H1 (cell line): ENCODE measurements at regions not wholly inside any gene's neighbourhood (a gene's known extent, or its start where the extent isn't known, plus 50 kb on each side); places are given as distances from the start of the nearest gene placed in this dataset.

Experiments
- CTCF ChIA-PET: fragments of 300-600 bp; sonication (Branson Sonifier 250); formaldehyde crosslinking; loops from one replicate; lab custom pipeline; 2021; ENCODE audit not compliant: partially characterized antibody; lab: Charles Lee
- POLR2A ChIA-PET: fragments of 300-600 bp; sonication (Branson Sonifier 250); formaldehyde crosslinking; loops from one replicate; lab custom pipeline; 2021; ENCODE audit warnings: inconsistent platforms; ENCODE audit not compliant: partially characterized antibody; lab: Charles Lee
- DNase-seq, 2 experiments: peaks; one replicate each; pipeline versions ENCODE4 v3.0.0 to v3.0.0-alpha.2; 2010 to 2022; ENCODE audit warnings: low spot score in 2 of 2, low read depth in 1 of 2, mixed read lengths in 1 of 2
- FAIRE-seq: peaks from 2 replicates; lab custom pipeline; 2011; peaks lifted over from hg19 to GRCh38; lab: Jason Lieb, UNC
- H2AFZ ChIP-seq: 2 replicates; pipeline ENCODE4 v1.8.1; 2012; ENCODE audit warnings: low read length, inconsistent platforms
- H2AK5ac ChIP-seq: 2 replicates; pipeline ENCODE4 v1.6.1; 2013; ENCODE audit warnings: low read depth, low read length
- H2BK120ac ChIP-seq: replicated peaks from 2 replicates; pipeline ENCODE3; 2013; ENCODE audit warnings: low read depth, low read length, inconsistent platforms
- H2BK12ac ChIP-seq: 2 replicates; pipeline ENCODE4 v1.6.1; 2013; ENCODE audit warnings: low read depth, low read length
- H2BK15ac ChIP-seq: 2 replicates; pipeline ENCODE4 v1.6.1; 2013; ENCODE audit warnings: low read length
- H2BK20ac ChIP-seq: 2 replicates; pipeline ENCODE4 v1.6.1; 2013; ENCODE audit warnings: low read length
- H2BK5ac ChIP-seq: 2 replicates; pipeline ENCODE4 v1.6.1; 2013; ENCODE audit warnings: low read depth, low read length
- H3K14ac ChIP-seq: 2 replicates; pipeline ENCODE4 v1.6.1; 2013; ENCODE audit warnings: inconsistent platforms; ENCODE audit not compliant: insufficient read length
- H3K18ac ChIP-seq: 2 replicates; pipeline ENCODE4 v1.6.1; 2013; ENCODE audit warnings: low read length; ENCODE audit errors: extremely low read depth
- H3K23ac ChIP-seq: 2 replicates; pipeline ENCODE4 v1.6.1; 2013; ENCODE audit warnings: inconsistent platforms; ENCODE audit not compliant: insufficient read length
- H3K23me2 ChIP-seq: 2 replicates; pipeline ENCODE4 v1.6.1; 2013; ENCODE audit warnings: low read depth, low read length
- H3K27ac ChIP-seq: 2 replicates; pipeline ENCODE4 v1.6.1; 2011; ENCODE audit warnings: low read depth, low read length, inconsistent platforms
- H3K27me3 ChIP-seq, 4 experiments: replicated peaks in 1 of 4; 1 replicate in 1 of 4; 2 replicates in 3 of 4; pipeline versions ENCODE4 v1.6.1 to v1.8.1; 2011 to 2013; ENCODE audit warnings: low read length in 3 of 4, mild to moderate bottlenecking in 3 of 4, inconsistent platforms in 2 of 4, mixed read lengths in 2 of 4, moderate library complexity in 1 of 4; ENCODE audit not compliant: control insufficient read depth in 3 of 4, insufficient read depth in 3 of 4; ENCODE audit errors: extremely low read depth in 1 of 4
- H3K36me3 ChIP-seq, 4 experiments: 2 replicates each; pipeline versions ENCODE4 v1.6.1 to v1.8.1; 2011 to 2013; ENCODE audit warnings: mild to moderate bottlenecking in 4 of 4, low read length in 3 of 4, moderate library complexity in 2 of 4, control low read depth in 1 of 4, inconsistent platforms in 1 of 4; ENCODE audit not compliant: insufficient read depth in 4 of 4, control insufficient read depth in 2 of 4
- H3K4ac ChIP-seq: replicated peaks from 2 replicates; pipeline ENCODE3; 2013; ENCODE audit warnings: low read length, low read depth, mixed read lengths, inconsistent platforms; ENCODE audit not compliant: insufficient read length
- H3K4me1 ChIP-seq, 4 experiments: replicated peaks in 1 of 4; 1 replicate in 1 of 4; 2 replicates in 3 of 4; pipeline versions ENCODE4 v1.6.1 to v1.8.1; 2011 to 2013; ENCODE audit warnings: low read length in 3 of 4, inconsistent platforms in 2 of 4, mixed read lengths in 1 of 4; ENCODE audit not compliant: insufficient read depth in 4 of 4, control insufficient read depth in 3 of 4
- H3K4me2 ChIP-seq, 2 experiments: 2 replicates each; pipeline versions ENCODE4 v1.6.1 to v1.8.1; 2011 to 2013; ENCODE audit warnings: low read depth in 2 of 2, low read length in 2 of 2, control low read depth in 1 of 2, inconsistent platforms in 1 of 2, mild to moderate bottlenecking in 1 of 2; ENCODE audit not compliant: insufficient read depth in 1 of 2
- H3K4me3 ChIP-seq, 4 experiments: fragments of 200-600, 300-600 bp in 1 of 4; sonication (generic), shearing (Covaris generic), sonication (Bioruptor Twin) in 1 of 4; 2 replicates each; pipeline versions ENCODE4 v1.5.1 to v1.8.1; 2011 to 2016; ENCODE audit warnings: low read length in 4 of 4, low read depth in 3 of 4, control low read depth in 2 of 4, inconsistent platforms in 2 of 4, mild to moderate bottlenecking in 2 of 4, mixed read lengths in 1 of 4, moderate library complexity in 1 of 4; ENCODE audit not compliant: insufficient read depth in 2 of 4; ENCODE audit errors: extremely low read depth in 1 of 4
- H3K56ac ChIP-seq: replicated peaks from 2 replicates; pipeline ENCODE3; 2013; ENCODE audit warnings: low read depth, mild to moderate bottlenecking, mixed read lengths, low read length, inconsistent platforms; ENCODE audit not compliant: insufficient read length
- H3K79me1 ChIP-seq: 2 replicates; pipeline ENCODE4 v1.6.1; 2013; ENCODE audit warnings: low read depth, low read length, control low read depth
- H3K79me2 ChIP-seq, 2 experiments: 2 replicates each; pipeline versions ENCODE4 v1.6.1 to v1.8.1; 2012 to 2013; ENCODE audit warnings: low read length in 2 of 2, mild to moderate bottlenecking in 2 of 2, inconsistent platforms in 1 of 2; ENCODE audit not compliant: insufficient read depth in 2 of 2, control insufficient read depth in 1 of 2
- H3K9ac ChIP-seq, 4 experiments: replicated peaks in 1 of 4; 1 replicate in 1 of 4; 2 replicates in 3 of 4; pipeline versions ENCODE4 v1.6.1 to v1.8.1; 2011 to 2013; ENCODE audit warnings: low read depth in 3 of 4, low read length in 3 of 4, control low read depth in 2 of 4, mild to moderate bottlenecking in 2 of 4, moderate library complexity in 2 of 4, inconsistent platforms in 1 of 4; ENCODE audit errors: extremely low read depth in 1 of 4
- H3K9me3 ChIP-seq, 2 experiments: 2 replicates each; pipeline versions ENCODE4 v1.6.1 to v1.8.1; 2012 to 2013; ENCODE audit warnings: mild to moderate bottlenecking in 2 of 2, moderate library complexity in 2 of 2, control low read depth in 1 of 2, inconsistent platforms in 1 of 2, low read depth in 1 of 2, low read length in 1 of 2, mixed read lengths in 1 of 2; ENCODE audit not compliant: insufficient read depth in 2 of 2
- H4K20me1 ChIP-seq, 2 experiments: replicated peaks in 1 of 2; 2 replicates each; pipeline versions ENCODE3 to v1.8.1; 2011 to 2013; ENCODE audit warnings: inconsistent platforms in 2 of 2, low read length in 2 of 2, mild to moderate bottlenecking in 1 of 2; ENCODE audit not compliant: insufficient read depth in 2 of 2, control insufficient read depth in 1 of 2
- H4K5ac ChIP-seq: 2 replicates; pipeline ENCODE4 v1.6.1; 2013; ENCODE audit warnings: low read length, low read depth, mixed read lengths, inconsistent platforms; ENCODE audit not compliant: insufficient read length
- H4K8ac ChIP-seq: 2 replicates; pipeline ENCODE4 v1.8.0; 2013; ENCODE audit warnings: mild to moderate bottlenecking, moderate library complexity, low read length, inconsistent platforms; ENCODE audit not compliant: insufficient read depth; ENCODE audit errors: extremely low read depth
- H4K91ac ChIP-seq: replicated peaks from 2 replicates; pipeline ENCODE3; 2013; ENCODE audit warnings: low read length, mixed read lengths, inconsistent platforms; ENCODE audit not compliant: insufficient read length
- ATF2 ChIP-seq: IDR thresholded peaks from 2 replicates; pipeline ENCODE4 v1.6.1; 2012; ENCODE audit warnings: low read length, inconsistent platforms
- CHD1 ChIP-seq: IDR thresholded peaks from 2 replicates; pipeline ENCODE4 v1.6.1; 2012; ENCODE audit warnings: low read depth, low read length, improper control_type of control experiment
- E2F6 ChIP-seq: IDR thresholded peaks from 2 replicates; pipeline ENCODE4 v1.6.1; 2012; ENCODE audit warnings: inconsistent platforms
- EP300 ChIP-seq, 2 experiments: IDR thresholded peaks; 1 replicate in 1 of 2; 2 replicates in 1 of 2; pipeline ENCODE4 v1.6.1; 2011 to 2012; ENCODE audit warnings: low read depth in 2 of 2, low read length in 2 of 2, mild to moderate bottlenecking in 2 of 2, borderline replicate concordance in 1 of 2, inconsistent platforms in 1 of 2, moderate library complexity in 1 of 2
- EZH2 ChIP-seq: fragments of 200-600 bp; sonication (generic); IDR thresholded peaks from 2 replicates; pipeline ENCODE4 v1.7.1; 2012; ENCODE audit warnings: low read depth, mild to moderate bottlenecking, moderate library complexity, low read length, inconsistent platforms; ENCODE audit not compliant: severe bottlenecking
- GABPA ChIP-seq: IDR thresholded peaks from 2 replicates; pipeline ENCODE4 v1.6.1; 2011; ENCODE audit warnings: mild to moderate bottlenecking, low read length, moderate library complexity, borderline replicate concordance; ENCODE audit not compliant: insufficient read depth
- KDM5A ChIP-seq: fragments of 200-600 bp; IDR thresholded peaks from 2 replicates; pipeline ENCODE4 v1.7.1; 2012; ENCODE audit warnings: mild to moderate bottlenecking, low read length, inconsistent platforms, mixed read lengths
- POLR2A ChIP-seq, 2 experiments: IDR thresholded peaks; 1 replicate in 1 of 2; 2 replicates in 1 of 2; pipeline ENCODE4 v1.6.1; 2011; ENCODE audit warnings: low read depth in 2 of 2, low read length in 2 of 2, mild to moderate bottlenecking in 2 of 2; ENCODE audit errors: control extremely low read depth in 1 of 2
- RBBP5 ChIP-seq: IDR thresholded peaks from 2 replicates; pipeline ENCODE4 v1.7.1; 2012; ENCODE audit warnings: low read depth, mild to moderate bottlenecking, inconsistent platforms, low read length, moderate library complexity, borderline replicate concordance
- TAF1 ChIP-seq: IDR thresholded peaks from 2 replicates; pipeline ENCODE4 v1.6.1; 2011; ENCODE audit warnings: mild to moderate bottlenecking, low read depth, low read length
- YY1 ChIP-seq: IDR thresholded peaks from 2 replicates; pipeline ENCODE4 v1.6.1; 2011; ENCODE audit warnings: low read depth, mild to moderate bottlenecking, low read length
- ZNF274 ChIP-seq: IDR thresholded peaks from 2 replicates; pipeline ENCODE4 v1.7.0; 2012; ENCODE audit warnings: low read length, borderline replicate concordance; ENCODE audit errors: extremely low read depth
- WGBS, 2 experiments: shearing (Covaris generic) in 1 of 2; methylation state at CpG; one replicate each; pipeline versions ENCODE4 v1.1.6 to v1.1.7; 2013 to 2015; ENCODE audit warnings: low lambda C conversion rate in 2 of 2, mixed read lengths in 2 of 2, inconsistent platforms in 1 of 2, low coverage in 1 of 2, missing lambda C conversion rate in 1 of 2; ENCODE audit not compliant: insufficient replicate concordance in 2 of 2, insufficient coverage in 1 of 2, insufficient read length in 1 of 2; ENCODE audit errors: extremely low coverage in 1 of 2, missing lambda C conversion rate in 1 of 2; 5-methylcytosine and 5-hydroxymethylcytosine counted together

GRCh38 chr2:5360081-5360480 is 332.1 kb upstream of the SOX11 start:
- 82% methylated on average over 9 of the region's 9 CpGs; no CpG with 5 or more reads in 1 of the 2 experiments for WGBS, 2 experiments
- DNase-seq, result no peak
- no peak overlapping the region for H3K56ac ChIP-seq
- TF ChIP-seq KDM5A (no peak), POLR2A (IDR thresholded peaks at IDR 0.05; ENCODE audit: control extremely low read depth in 1 of 2, low read depth in 2 of 2, low read length in 2 of 2) (no peak), E2F6 (no peak), YY1 (no peak), GABPA (no peak), EP300 (IDR thresholded peaks at IDR 0.05; ENCODE audit: borderline replicate concordance in 1 of 2, low read depth in 2 of 2, low read length in 2 of 2) (no peak), CHD1 (no peak), EZH2 (no peak), TAF1 (no peak), RBBP5 (no peak), ATF2 (no peak), ZNF274 (no peak)

More at GRCh38 chr2:5360081-5360480, 332.1 kb upstream of the SOX11 start:
- H4K20me1 ChIP-seq, result no peaks in the 10 kb centered on the region
- H2BK120ac ChIP-seq, result no peak overlapping the region
- no peaks in the 10 kb centered on the region for H3K79me2 ChIP-seq
- H3K14ac ChIP-seq, result no peak overlapping the region
- H3K9me3 ChIP-seq, result no peaks in the 10 kb centered on the region
- no peak overlapping the region for H4K91ac ChIP-seq
- H2BK20ac ChIP-seq, result no peak overlapping the region
- H3K23ac ChIP-seq, result no peak overlapping the region
- H3K9ac ChIP-seq, result no peak overlapping the region
- no peak overlapping the region for H2AK5ac ChIP-seq
- CTCF ChIA-PET, result interaction anchor here (3.4 kb wide), 1 partner anchor 8 kb away, joined by 11 read pairs; no protein-coding TSS in a partner anchor
- H3K27me3 ChIP-seq, result peaks cover 0 to 1% (median 0%) of the 10 kb centered on the region in 4 experiments; a peak in 1 of 7 replicates
- no peaks in the 10 kb centered on the region for H3K79me1 ChIP-seq
- no peak overlapping the region for H4K5ac ChIP-seq
- no peak overlapping the region for H3K4me3 ChIP-seq
- POLR2A ChIA-PET, result no interaction called here
- no peak overlapping the region for H2BK5ac ChIP-seq
- FAIRE-seq, result no peak
- no peaks in the 10 kb centered on the region for H3K4me1 ChIP-seq
- no peak overlapping the region for H2BK12ac ChIP-seq
- H2BK15ac ChIP-seq, result no peak overlapping the region
- H4K8ac ChIP-seq, result no peak overlapping the region; the same call in 1 of the 2 replicates
- H3K36me3 ChIP-seq, result no peaks in the 10 kb centered on the region
- H3K23me2 ChIP-seq, result no peaks in the 10 kb centered on the region
- no peak overlapping the region for H3K4ac ChIP-seq
- H3K18ac ChIP-seq, result no peak overlapping the region
- no peak overlapping the region for H3K4me2 ChIP-seq
- H2AFZ ChIP-seq, result no peak overlapping the region
- no peak overlapping the region for H3K27ac ChIP-seq
